A172 (cell line): ENCODE measurements at regions not wholly inside any gene's neighbourhood (a gene's known extent, or its start where the extent isn't known, plus 50 kb on each side); places are given as distances from the start of the nearest gene placed in this dataset.
A peak's percentile ranks its signal among the peaks of the same experiment; 100 is the strongest.
"Not testable (repeated sequence)": the region's sequence is repeated elsewhere in the genome, so short reads cannot be mapped to it uniquely, and the experiment has no call there.

Experiments used
- DNase-seq: peaks from one replicate; pipeline ENCODE4 v3.0.0-alpha.2; 2015; ENCODE audit warnings: low spot score

DNA sequence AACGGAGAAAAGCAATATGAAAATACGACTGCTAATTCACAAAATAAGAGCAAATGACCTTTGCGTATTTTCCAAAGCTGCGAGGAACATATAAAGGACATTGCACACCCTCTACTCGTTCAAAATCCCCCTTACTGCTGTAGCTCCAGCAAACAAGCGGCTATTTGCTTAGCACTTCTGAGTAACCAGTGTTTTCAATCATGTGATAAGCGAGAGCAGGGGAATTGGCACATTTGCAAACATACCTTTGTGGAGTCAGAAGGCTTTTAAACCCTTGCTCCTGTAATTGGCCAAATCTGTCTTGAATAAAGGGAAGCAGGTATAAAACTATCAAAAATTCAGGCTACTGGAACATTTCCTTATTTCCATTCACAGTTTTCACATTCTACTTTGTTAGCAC lies 610.2 kb downstream of the UBE2NL start:
- no peak for DNase-seq

DNA sequence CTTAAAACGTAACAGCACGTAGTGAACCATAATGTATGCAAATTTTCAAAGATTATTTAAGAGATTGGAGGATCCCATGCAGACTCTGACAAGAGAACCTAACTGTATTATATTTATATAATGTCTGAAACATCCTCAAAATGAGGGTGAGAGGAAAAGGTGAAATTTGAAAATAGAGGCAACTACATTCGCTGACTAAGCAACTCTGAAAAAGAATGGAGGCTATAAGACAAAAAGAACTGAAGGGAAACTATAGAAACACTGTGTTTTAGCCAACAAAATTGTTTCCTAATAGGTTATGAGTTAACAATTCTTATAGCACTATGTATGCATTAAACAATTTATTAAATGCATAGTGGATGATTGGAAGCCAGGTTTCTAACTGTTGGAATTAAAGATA lies 648.0 kb downstream of the UBE2NL start:
- DNase-seq, result no peak

DNA sequence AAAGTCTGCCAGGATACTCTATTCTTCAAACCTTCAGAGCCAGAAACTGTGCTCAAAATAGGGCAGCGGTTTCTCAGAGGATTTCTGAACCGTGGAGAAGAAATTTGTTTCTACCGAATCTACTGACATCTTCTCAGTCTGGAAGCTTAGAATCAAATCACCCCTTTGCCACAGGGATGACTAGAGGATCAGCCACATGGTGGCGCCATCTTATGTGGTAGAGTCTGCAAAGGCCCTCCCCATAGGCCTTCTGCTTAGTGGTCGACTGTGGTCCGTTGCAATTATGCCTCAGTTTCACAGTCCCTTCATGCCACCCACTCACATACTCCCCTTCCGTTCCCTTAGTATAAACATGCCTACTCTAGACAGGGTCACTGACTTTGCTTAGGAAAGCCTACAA lies 680.7 kb upstream of the SPANXN1 start:
- DNase-seq, result peak; percentile 10

DNA sequence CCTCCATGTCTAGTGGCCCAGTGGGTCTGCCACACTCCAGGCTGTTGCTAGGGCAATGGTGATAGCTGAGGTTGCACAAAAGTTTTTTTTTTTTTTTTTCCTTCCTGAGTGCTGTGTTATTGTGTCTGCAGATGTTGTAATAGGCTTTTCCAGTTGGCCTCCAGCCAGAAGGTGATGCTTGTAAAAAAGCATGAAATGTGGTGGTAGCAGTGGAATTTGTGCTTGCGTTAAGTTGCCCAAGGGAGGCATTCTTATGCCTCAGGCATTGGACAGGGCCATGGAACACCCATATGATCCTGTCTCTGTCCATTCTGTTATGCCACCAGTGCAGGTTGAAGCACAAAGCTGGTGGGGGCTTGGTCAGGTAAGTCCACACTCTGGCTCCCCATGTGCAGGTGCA lies 660.5 kb upstream of the SPANXN1 start:
- peak; percentile 51 for DNase-seq

DNA sequence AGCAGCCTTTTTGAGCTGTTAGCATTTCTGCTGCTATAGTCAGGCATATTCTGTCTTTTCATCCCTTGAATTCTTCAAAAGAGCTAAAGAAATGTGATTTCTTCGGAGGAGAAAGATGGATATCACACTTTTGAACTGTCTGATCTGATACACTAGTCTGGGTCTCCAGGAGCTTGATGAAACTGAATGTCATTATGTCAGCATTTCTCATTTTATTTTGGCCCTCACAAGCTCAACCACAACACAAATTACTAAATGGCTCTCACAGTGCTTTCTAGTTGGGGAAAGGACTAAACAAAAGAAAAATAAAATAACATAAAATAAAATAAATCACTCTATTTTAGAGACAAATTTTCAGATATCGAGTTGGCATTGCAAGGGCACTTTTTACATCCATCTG lies 655.3 kb upstream of the SPANXN1 start:
- DNase-seq, result no peak

DNA sequence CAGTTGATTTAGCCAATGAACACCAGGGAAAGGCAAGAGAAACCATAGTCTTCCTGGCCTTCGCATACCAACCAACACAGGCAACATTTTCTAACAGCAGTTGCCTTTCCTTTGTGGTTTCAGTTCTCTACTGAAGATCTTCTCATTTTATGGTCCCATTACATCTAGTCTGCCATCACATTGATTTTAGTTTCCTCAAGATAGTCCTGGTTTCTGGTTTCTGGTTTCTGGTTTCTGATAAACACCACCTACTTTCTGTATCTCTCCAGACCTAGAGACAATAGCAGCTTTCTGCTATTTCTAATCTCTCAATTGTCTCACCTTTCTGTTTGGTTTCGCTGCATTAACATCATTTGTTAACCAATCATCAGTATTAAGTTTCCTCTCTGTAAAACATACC lies 646.3 kb upstream of the SPANXN1 start:
- DNase-seq, result no peak

DNA sequence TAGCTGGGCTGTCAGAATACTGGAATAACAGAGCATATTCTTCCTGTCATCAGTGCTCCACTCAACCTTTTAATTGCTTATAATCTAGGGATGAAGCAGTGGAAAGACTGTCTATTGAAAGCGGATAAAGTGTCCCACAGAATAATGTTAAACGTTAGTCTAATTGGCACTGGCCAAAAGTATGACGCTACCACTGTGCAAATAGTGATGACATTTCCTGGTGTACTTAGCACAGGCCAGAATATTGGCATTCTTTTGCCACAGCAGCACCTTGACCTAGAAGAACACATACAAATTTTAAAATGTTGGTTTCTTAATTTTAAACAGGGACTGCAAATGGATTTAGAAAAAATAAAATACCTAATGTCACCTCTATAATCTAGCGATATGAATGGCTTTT lies 635.2 kb upstream of the SPANXN1 start:
- DNase-seq, result no peak

DNA sequence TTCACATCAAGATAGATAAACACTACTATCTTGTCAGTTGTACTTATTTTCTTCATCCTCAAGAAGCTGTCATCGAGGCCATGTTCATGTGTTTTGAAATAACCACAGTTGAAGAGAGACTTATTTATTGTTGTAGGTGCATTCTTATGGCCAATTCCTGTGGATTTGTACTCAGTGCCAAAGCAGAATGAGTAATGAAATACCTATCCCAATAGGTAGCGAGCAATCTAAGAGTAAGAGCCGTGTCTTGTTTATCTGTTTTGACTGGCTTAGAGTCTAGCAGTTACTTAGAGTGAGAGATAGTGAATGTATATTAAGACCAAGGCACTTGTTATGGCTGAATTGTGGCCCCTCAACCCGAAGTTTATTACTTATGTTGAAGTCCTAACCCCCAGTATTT lies 631.0 kb upstream of the SPANXN1 start:
- peak; percentile 47 for DNase-seq

DNA sequence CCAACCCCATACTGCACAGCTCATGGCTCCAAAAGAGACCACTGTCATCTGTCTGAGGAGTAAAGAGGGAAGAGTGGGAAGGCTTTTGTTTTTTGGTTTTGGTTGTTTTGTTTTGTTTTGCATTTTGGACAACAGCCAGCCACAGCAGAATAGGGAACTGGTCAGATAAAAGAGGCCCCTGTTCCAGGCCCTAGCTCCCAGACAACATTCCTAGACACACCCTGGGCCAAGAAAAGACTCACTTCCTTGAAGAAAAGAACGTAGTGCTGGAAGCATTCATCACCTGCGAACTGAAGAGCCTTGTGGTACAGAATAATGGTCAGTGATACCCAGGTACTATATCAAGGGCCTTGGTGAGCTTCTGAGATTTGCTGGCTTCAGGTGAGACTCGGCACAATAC lies 619.4 kb upstream of the SPANXN1 start:
- DNase-seq, result no peak

DNA sequence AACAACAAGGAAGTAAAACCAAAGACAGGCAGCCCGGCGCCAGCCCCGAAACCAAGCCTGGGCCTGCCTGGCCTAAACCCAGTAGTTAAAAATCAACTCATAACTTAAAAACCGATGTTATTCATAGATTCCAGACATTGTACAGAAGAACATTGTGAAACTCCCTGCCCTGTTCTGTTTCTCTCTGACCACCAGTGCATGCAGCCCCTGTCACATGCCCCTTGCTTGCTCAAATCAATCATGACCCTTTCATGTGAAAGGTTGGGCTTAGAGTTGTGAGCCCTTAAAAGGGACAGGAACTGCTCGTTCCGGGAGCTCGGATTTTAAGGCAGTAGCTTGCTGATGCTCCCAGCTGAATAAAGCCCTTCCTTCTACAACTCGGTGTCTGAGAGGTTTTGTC lies 612.9 kb upstream of the SPANXN1 start:
- DNase-seq, result not testable (repeated sequence)

DNA sequence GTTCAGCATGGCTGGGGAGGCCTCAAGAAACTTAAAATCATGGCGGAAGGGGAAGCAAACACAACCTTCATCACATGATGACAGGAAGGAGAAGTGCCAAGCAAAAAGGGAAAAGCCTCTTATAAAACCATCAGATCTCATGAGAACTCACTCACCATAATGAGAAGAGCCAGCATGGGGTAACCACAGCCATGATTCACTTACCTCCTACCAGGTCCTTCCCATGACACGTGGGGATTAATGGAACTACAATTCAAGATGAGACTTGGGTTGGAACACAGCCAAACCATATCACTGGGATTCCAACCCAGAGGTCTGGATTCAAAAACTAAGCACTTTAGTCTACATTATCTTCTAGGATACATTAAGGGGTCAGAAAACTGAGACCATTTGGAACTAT lies 609.6 kb upstream of the SPANXN1 start:
- peak; percentile 97 for DNase-seq

DNA sequence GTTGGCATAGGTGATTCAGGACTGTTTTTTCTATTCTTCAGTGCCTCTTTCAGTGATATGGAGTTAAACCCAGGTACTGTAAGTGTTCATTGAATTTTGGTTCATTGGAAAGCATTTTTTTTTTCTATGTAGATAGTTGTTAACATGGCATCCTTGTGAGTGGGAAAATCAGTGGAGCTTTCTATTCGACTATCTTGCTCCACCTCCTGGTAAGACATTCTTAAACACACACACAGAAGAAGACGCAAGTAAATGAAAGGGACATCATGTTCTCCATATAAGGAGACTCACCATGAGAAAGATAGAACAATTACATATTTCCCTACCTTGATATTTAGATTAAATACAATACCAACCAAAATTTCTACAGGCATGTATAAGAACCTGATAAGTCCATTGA lies 598.5 kb upstream of the SPANXN1 start:
- DNase-seq, result no peak

DNA sequence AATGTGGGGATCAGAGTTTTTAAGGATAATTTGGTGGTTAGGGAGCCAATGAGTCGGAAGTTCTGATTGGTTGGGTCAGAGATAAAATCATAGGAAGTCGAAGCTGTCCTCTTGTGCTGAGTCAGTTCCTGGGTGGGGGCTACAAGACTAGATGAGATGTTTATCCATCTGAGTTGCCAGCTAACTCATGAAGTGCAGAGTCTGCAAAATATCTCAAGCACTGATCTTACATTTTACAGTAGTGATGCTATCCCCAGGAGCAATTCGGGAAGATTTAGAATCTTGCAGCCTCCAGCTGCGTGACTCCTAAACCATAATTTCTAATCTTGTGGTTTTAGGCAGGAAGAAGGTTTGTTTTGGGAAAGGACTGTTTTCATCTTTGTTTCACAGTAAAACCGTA lies 565.8 kb upstream of the SPANXN1 start:
- peak; percentile 91 for DNase-seq

DNA sequence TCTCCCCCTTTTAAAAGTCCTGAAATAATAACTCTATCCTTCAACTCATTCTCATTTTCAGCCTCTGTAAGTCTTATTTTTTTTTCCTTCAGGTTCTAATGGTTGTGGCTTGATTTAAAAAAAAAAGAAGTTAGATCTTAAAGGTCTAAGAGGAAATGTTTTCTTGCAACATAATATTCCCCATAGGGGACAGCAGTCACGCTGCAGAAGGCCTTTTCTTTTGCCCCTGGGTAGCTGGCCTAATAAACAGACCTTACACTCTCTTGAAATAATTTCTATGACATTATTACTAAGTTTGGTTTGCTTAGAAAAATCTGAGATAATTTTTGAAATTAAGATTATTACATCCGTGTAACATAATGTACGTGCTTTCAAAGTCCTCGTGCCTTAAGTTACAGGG lies 564.1 kb upstream of the SPANXN1 start:
- no peak for DNase-seq

DNA sequence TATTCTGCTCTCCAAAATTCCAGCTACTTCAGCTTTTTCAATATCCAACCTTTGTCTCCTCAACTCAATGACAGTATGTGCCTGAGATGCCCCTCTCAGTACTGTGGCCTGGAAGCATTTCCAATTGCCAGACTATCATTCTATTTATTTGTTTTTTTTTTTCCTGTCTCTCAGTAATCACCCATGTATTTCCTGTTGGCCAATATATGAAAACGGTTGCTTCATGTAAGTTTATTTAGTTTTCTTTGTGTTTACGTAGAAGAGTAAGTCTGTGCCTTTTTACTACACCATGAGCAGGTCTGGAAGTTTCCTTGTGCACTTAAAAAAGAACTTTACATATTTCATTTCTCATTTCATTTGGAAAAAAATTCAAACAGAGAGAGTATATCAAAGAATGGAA lies 537.5 kb upstream of the SPANXN1 start:
- no peak for DNase-seq

DNA sequence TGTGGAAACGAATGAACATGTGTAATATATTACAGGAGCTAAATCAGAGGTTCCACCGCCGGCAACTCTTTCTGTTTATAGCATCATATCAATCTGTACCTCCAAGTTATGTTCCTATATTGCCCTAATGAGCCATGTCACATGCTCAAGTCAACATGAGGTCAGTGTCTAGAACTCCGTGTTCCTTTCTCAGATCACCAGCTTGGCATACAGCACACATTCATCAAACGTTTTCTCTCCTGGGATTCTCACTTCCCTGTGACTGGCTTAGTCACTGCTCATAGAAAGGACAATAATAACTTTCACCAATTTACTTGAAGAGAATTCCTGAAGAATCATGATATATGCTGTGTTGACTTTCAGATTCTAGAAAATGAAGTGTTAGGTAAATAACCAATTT lies 532.0 kb upstream of the SPANXN1 start:
- peak; percentile 12 for DNase-seq

DNA sequence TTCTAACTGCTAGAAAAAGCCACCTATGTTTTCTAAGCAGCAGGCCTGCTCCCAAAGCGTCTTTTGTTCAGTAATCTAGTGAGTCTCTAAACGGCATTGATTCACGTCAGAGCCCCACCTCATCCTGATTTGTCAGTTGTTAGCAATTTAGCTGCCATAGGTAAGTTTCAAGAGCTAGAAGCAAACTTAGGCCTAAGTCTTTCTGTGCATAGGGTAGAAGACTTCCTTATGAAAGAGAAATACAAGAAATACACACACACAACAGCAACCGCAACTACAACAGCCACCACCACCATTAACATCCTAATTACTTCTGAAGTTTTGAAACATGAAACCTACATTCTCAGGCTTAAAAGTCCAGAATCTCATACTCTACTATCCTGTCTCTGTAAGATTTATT lies 531.1 kb upstream of the SPANXN1 start:
- no peak for DNase-seq

DNA sequence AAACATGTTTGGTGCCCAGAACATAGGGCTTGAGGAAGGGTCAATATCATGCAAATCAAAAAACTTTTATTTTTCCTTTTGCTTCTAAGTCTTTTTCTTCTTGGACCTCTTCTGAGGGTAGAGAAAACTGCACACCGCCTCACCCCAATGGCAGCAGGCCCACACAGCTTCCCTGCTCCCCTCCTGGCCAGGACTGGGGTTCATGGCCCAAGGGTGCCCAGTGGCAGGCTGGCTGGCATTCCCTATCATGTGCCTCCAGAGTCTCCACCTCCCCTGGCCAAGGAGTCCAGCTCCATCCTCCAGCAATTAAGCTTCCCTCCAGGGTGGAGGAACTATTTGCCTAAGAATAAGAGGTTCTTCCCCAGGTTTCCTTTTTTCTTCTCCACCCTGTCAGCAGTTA lies 529.6 kb upstream of the SPANXN1 start:
- DNase-seq, result no peak

DNA sequence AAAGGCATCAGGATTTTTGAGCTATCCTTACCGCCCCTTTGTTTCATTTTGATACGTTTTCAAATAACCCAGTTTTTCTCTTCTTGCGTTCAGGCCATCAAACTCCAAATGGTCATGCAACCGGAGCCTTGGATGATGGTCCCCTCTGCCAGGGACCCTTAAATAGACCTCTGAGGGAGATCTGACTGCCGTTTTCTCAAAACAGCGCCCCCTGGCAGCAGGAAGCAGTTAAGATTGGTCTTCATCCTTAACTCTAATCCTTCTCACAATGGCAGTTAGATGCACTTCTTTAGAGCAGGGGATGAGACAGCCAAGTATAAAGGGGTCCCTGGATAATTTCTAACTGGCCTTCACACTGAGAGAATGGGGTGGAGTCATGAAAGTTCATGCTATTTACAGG lies 525.0 kb upstream of the SPANXN1 start:
- DNase-seq, result no peak

DNA sequence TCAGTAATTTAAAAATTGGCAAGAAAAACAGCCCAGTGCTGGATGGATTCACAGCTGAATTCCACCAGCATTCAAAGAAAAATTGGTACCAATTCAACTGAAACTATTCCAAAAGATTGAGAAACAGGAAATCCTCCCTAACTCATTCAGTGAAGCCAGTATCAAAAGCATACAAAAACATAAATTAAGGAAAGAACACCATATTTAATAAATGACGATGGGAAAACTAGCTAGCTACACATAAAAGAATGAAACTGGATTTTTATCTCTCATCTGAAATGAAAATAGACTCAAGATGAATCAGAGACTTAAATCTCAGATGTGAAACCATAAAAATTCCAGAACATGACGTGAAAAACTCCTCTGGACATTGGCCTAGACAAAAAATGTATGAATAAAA lies 516.8 kb upstream of the SPANXN1 start:
- DNase-seq, result peak; percentile 82

DNA sequence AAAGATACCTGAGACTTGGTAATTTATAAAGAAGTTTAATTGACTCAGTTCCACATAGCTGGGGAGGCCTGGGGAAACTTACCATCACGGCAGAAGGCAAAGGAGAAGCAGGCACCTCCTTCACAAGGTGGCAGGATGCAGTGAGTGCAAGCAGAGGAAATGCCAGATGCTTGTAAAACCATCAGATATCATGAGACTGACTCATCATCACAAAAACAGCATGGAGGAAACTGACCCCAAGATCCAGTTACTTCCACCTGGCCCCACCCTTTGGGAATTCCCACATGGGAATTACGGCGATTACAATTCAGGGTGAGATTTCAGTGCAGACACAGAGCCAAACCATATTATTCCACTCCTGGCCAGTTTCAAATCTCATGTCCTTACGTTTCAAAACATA lies 514.7 kb upstream of the SPANXN1 start:
- peak; percentile 94 for DNase-seq

DNA sequence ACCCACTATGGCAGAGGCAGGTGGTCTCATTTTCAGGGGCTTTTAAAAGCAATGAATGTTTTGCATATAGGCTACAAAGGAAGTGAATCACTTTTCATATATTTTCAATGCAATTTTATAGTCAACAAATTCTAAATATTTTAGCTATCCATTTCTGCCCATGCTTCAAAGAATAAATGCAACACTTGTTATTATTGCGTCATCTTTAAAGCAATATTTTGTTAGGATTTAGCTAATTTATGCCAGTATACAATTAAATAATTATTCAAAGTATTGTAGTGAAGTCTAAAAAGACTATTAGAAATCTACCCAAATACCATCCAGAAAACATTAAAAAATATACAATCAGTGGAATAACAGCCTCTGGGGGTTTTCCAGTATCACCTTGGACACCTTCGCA lies 509.1 kb upstream of the SPANXN1 start:
- DNase-seq, result no peak

DNA sequence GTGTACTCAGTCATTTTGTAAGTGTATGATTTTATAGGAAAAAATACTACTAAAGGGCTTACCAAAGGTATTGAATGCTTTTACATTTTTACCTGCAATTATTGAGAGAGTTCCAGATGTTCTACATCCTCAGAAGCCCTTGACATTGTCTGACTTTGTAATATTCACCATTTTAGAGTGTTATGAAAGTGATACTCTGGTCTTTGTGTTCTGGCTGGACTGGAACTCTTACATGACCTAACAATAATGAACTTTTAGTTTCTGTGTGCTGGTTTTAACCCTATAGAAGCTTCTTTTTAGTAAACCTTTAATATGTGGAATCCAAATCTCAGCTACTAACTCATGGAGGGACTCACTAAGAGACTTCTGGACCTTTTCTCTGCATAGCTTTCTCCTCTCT lies 478.8 kb upstream of the SPANXN1 start:
- DNase-seq, result no peak

DNA sequence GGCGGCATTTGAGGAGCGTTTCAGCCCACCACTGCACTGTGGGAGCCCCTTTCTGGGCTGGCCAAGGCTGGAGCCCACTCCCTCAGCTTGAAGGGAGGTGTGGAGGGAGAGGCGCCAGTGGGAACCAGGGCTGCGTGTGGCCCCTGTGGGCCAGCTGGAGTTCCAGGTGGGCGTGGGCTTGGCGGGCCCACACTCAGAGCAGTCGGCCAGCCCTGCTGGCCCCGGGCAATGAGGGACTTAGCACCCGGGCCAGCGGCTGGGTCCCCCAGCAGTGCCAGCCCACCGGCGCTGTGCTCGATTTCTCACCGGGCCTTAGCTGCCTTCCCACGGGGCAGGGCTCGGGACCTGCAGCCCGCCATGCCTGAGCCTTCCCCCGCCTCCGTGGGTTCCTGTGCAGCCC lies 463.8 kb upstream of the SPANXN1 start:
- DNase-seq, result not testable (repeated sequence)

DNA sequence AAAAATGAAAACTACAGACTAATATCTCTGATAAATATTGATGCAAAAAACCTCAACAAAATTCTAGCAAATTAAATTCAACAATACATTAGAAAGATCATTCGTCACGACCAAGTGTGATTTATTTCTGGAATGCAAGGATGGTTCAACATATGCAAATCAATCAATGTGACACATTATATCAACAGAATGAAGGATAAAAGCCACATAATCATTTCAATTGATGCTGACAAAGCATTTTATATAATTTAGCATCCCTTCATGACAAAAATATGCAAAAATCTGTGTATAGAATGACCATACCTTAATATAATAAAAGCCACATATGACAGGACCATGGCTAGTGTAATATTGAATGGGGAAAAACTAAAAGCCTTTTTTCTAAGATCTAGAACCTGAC lies 457.2 kb upstream of the SPANXN1 start:
- no peak for DNase-seq
